GM18519 (cell line): ENCODE measurements at regions not wholly inside any gene's neighbourhood (a gene's known extent, or its start where the extent isn't known, plus 50 kb on each side); places are given as distances from the start of the nearest gene placed in this dataset.

Source experiments
- ATAC-seq: cut with Tn5 transposase; IDR thresholded peaks from one replicate; pipeline ENCODE4 v1.9.1; 2021; ENCODE audit warnings: mild to moderate bottlenecking, moderate library complexity; ENCODE audit not compliant: unreplicated experiment, low FRiP score

DNA sequence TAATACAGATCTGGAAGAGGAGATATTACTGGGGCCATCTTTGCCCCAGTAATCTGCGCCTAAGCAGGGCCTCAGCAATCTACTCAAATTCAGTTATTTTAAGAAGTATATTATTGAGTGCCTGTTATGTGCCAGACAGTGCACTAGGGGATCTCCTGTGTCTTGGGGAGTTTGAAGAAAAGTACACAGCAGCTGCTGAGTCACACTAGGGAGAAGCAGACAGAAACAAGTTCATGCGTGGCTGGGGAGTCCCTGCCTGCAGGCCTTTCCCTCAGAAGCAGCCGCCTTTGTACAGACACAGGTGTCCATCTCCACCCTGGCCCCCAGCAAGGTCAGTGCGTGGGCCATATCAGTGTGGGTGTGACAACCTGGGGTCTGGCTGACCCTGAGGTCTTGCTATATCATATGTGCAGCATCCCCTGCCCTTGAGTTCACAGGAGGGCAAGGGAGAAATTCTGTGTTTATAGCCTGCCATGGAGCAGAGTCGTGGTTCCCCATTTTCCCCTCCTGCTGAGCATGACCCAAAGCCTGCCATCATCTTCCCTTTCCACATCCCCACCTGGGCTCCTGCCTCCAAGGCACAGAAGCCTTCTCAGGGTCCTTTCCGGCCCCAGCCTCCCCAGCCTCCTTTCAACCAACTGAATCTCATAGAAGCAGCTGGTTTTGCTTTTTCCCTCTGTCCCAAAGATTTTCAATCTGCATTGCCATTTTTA, 229.9 kb upstream of the SDK2 start:
- ATAC-seq: no peak

DNA sequence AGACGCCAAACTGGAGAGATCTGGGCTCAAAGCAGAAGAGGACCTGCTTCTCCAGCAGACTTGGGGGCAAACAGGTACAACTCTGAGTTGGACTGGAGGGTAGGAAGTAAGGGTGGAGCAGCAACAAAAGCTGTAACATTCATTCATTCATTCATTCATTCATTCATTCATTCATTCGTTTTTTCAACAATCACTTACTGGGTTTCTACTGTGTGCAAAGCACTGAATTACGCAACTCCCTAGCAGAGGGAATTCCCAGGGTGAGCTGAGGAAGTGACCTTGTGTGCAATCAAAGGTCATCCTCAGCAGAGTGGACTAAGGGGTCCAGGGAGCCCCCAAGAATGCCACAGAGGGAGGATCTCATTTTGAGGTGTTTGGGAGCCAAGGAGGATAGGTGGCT, 231.1 kb upstream of the SDK2 start:
- ATAC-seq: no peak

DNA sequence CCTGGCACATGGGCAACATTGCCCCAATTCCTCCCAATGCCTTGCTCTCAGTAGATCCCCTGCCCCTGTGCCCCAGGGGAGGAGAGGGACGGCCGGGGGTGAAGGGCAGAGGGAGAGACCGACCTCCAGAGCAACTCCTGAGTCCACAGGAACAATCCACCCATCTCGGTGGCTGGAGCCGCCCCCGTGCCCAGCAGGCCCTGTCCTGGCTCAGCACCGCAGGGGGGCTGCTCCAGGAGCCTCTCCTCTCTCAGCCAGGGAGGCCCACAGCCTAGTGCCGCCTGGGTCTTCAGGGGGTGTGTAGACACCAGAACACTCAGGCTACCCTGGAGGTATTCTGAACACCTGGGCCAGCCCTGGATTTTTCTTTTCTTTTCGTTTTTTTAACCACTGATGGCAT, 233.7 kb upstream of the SDK2 start:
- ATAC-seq: no peak

DNA sequence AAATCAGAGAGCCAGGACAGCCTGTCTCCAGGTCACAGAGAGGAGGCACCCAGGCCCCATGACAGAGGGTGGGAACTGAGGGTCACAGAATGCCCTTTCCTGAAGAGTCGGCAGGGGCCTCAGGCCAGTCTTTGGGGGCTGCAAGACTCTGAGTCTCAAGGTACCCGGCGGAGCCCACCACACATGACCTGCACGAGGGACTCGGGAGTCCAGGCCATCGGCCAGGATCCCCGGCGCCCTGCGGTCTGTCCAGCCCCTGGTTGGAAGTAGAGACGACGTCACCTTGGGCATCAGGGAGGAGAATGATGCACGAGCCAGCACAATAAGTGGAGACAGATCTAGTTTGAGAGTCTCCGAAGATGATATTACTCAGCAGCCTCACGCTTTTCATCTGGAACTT, 234.7 kb upstream of the SDK2 start:
- ATAC-seq: no peak

DNA sequence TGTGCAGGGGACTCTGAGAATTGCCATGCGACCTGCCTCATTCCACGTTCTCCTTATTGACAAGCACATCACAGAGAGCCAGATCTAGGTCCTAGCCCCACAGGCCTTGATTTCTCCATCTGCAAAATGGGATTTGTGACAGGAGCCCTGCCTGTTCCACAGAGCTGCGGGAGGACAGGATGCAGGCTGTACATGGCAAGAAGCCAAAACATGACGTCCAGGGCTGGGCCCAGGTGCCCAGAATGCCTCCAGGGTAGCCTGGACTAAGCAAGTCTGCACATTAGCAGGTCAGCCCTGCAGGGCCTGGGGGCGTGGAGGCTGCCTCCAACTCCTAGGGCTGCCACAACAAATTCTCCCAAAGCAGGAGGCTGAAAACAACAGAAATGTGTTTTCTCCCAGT, 235.7 kb upstream of the SDK2 start:
- no peak for ATAC-seq

DNA sequence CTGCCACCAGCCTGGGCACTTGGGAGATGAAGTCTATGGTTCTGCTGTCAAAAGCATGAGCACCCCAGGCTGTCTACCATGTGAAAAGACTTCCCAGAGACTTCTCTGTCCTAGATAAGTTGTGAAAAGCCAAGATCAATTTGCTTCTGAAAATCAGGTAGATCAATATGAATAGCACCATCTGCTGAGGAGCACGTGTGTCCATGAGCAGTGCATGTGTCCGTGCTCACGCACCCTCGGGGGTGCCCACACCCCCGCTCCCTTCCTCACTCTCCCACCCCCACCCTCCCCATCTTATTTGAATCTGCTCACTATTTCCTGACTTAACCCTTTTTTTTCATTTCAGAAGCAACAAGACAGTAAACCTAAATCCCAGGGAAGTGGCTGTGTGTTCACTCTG, 238.3 kb upstream of the SDK2 start:
- ATAC-seq: no peak

DNA sequence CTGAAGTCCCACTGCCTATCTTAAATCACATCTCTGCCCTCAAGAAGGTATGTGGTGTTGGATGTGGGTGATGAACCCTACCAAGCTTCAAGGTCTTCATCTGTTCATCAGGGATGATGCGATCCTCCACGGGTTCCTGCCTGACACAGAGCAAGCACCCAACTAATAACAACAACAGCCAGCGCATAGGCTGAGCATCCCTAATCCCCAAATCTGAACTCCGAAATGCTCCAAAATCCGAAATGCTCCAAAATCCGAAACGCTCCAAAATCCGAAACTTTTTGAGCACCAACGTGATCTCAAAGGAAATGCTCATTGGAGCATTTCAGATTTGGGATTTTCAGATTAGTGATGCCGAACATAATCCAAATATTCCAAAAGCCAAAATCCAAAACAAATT, 238.9 kb upstream of the SDK2 start:
- ATAC-seq: no peak

DNA sequence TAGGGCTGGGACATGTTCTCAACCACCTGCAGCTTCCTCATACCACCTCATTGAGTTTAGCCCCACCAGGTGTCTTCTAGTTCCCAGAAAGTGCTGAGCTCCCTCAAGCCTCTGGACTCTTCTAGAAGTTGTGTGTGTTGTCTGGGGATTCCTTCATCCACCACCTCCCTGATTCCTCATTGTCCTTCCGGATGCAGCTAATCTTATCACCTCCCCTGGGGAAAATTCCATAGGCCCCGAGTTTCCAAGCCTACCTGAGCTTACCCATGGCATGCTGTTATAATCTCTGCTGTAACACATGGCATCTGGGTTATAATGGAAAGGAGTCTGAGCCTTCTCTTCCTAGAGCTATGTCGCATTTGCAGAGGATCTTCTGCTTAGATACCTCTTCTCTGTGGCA, 243.5 kb upstream of the SDK2 start:
- ATAC-seq: no peak

DNA sequence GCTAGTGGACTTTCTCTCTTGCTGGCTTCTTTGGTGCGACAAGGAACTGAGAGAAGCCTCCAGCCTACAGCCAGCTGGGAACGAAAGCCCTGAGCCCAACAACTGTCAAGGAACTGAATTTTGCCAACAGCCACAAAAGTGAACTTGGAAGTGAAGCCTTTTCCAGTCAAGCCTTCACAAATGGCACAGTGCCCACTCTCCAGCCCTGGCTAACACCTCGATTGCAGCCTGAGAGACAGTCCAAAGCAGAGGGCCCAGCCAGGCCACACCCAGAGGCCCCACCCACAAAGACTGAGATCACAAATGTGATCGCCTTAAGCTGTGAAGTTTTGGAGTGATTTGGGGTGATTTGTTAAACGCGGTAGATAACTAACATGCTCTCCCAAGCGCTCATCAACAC, 244.6 kb upstream of the SDK2 start:
- no peak for ATAC-seq

DNA sequence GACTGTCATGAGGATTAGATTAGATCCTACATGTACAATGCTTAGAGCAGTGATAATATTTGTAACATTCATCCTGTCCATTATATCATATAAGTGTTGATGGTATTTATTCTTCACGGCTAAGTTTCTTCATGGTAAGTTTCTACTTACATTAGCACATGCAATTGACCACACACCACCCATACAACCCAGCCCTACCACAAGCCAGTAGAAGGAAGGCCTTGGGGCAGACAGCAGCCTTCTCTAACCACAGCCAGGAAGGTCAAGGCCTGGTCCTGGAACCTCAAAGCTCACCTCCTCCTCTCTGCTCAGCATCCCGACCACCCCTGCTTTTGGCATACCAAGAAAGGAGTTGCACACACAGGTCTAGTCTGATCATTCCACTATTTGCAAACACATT, 245.2 kb upstream of the SDK2 start:
- ATAC-seq: no peak

DNA sequence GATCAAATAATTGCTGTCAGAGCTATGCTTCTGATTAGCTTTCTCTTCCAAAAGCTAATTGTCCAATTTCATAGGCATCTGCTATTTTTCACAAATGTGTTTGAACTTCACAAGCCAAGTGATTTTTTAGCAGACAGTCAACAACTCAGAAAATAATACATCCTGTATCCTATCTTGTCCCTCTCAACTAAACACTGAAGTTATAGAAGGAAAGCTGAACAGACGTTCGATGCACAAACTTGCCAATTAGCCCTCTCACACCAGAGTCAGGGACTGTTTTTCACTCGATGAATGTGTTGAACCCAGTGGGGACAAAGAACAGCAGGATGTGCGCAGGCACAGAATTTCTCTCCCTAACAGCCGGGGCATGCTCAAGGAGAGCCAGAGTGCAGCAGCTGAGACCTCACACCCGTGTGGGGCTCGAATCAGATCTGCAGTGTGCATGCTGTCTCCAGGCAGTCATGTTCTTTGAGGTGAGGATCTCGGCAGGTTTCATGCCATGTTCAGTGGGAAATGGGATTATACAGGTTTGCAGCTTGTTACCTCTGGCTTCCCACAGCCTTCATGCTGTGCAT, 246.7 kb upstream of the SDK2 start:
- ATAC-seq: no peak

DNA sequence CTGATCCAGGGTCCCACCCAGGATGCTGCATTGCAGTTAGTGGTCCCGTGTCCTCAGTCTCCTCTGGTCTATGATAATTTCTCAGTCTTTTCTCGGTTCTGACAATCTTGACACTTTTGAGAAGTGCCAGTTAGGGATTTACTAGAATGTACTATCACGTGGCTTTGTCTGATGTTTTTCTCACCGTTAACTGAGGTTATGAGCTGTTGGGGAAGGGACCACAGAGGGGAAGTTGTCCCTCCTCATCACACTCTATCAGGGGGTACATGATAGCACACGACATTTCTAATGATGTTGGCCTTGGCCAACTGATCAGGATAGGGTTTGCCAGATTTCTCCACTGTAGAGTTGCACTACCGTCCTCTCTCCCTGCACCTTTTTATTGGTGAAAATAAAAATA, 250.9 kb upstream of the SDK2 start:
- no peak for ATAC-seq

DNA sequence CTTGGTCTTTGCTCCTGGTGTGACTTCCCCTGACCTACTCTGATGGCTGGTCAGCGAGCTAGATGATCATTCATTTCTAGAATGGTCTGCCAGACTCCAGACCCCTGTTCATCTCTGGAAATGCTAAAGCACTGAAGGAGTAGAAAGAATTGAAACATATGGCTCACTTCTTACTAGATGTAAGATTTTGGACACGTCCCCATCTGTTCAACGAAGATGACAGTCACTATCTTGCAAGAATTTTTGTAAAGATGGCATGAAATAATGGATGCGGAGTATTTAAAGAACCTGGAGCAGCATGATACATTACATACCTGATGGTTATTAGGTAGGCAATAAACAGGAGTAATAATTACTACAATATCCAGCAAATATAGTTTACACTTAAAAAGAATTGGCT, 252.7 kb upstream of the SDK2 start:
- ATAC-seq: no peak

DNA sequence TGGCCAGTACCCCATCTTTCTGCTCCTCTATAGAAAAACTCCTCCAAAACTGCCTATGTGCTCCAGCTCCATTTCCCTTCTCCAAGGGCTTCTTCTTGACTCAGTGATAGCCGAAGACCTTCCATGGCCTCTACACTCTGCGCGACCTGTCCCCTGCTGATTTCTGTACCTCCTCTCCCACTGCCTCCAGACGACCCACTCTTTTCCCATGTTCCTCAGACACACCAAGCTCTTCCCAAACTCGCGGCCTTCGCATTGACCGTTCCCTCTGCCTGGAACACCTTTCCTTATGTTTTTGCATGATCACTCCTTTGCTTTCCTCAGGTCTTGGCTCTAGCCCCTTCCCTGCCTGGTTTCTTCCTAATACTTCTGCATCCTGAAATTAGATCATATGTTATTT, 255.6 kb upstream of the SDK2 start:
- ATAC-seq: no peak

DNA sequence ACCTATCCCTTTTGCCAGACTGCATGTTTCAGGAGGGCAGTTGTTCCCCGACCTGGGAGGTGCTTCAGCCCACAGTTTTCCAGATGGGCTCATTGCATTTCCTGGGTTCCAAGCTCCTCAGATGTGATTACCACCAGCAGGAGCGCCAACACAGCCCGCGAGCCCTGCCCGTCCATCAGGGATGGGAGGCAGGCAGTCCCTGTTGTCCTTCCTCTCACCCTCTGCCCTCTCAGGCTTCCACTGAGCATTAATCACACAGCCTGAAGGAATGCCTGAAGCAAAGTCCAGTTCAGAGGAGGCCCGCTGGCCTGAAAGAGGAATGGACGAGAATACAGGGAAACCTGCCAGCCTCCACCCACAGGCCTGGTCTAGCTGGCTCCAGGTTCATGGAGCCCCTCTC, 256.3 kb upstream of the SDK2 start:
- no peak for ATAC-seq

DNA sequence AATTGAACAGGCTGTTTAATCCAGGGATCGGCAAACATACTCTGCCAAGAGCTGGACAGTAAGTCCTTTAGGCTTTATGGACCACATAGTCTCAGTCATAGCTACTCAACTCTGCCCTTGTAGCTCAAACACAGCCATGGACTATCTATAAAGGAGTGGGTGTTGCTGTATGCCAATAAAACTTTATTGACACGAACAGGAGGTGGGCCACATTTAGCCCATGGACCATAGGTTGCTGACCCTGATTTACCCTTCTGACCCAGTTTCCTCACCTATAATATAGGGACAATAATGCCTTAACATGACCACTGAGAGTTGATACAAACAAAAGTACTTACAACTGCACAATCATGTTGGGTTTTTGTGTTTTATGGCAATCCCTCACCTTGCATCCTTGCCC, 257.0 kb upstream of the SDK2 start:
- ATAC-seq: no peak

DNA sequence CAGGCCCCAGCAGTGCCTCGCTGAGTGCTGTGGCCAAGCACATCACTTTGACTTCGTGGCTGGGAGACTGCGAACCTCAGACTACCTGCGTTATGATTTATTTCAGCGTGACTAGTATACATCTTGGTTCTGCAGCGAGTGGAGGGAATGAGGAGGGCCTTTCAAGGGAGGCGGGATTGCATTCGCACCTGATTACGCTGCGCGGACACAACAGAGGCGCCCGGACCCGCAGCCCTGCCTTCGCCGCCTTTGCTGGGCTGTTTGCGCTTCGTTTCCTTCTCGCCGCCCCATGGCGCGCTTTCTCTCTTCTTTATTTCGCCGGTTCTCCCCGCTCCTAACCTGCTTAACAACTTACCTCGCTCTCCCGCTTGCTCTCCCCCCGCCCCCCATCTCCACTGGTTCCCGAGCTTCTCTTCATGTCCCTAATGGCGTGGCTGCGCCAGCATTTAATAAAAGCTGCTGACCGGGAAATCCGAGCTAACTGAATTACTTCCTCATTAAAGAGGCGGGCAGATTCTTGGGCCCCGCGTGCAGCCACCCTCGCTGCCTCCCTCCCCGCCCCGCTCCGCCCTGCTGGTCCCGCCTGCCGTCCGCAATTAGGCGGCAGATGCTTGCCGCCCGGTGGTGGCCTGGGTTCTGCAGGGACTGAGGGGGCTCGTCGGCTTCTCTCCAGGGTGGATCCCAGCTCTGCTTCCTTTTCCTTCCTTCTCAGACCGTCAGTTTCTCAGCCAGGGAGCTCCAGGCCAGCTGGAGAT, 257.6 kb upstream of the SDK2 start:
- no peak for ATAC-seq

DNA sequence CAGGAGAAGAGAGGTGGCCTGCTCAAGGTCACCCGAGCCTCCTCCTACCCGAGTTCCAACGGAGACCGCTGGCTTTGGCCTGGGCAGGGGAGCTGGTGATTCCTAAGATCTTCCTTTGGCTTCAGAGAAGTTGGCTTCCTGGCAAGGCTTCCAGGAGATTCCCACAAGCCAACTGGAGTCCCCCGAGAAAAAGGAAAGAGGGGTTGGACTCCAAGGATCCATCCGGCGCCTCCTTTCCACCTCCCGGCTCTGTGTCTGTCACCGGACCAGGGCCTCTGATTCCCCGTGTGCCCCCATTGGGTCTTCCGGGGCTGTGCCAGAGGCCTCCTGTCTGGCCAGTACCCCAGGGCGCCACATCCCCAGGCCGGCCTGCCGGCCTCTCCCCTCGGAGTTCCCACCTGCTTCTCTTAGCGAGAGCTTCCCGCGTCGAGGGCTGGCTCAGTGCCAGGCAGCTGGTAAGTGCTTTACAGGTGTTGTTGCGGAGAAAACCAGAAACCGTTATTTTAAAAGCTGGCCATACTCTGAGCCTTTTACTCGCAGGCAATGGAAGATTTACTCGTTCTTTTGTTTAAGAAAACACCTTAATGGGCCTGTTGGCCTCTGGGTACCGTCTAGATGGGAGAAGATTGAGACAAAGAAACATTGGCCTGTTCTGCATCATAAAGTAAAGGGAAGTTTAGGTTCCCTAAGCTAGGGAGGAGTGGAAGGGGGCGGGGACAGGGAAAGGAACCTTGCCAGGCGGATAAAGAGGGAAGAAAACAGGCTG, 258.4 kb upstream of the SDK2 start:
- ATAC-seq: no peak

DNA sequence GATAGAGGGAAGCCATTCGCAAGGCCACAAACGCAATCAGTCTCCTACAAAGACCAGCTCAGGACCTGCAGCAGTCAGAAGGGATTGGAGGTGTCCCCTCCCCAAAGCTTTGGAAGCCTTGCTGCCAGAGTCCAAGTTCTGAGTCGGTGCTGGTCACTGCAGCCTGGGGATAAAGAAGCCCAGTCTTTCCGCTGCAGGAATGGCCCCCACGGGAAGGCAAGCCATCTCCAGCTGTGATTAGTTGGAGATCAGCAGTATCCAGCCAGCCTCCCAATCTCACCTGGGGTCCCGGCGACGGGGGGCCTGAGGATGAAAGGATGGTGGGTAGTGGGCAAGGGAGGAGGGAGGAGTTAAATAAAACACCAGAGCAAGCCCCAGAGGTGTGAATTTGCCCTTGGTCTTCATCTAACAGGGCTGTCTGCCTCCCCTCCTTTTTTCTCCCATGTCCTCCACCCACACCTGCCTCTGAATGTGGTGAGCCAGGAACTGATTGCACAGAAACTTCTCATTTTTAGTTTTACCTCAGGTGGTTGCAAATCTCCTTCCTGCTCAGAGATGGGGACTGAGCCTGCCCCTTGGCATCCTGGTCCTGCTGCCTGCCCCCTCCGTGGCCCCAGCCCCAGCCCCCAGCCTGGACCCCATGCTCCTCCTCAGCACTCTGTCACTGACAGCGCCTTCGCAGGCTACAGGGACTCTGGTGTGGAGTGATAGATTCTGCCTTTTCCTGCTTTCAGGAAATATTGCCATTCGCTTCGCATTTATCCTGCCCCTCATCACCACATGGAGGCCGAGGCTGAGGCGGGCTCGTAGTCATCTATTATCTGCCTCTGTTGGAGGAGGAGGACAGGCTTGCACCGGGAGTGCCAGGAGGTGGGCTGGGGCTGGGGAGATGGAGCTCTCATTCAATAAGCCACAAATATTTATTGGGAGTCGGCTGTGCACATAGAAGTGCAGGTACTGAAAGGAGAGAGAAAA, 262.9 kb upstream of the SDK2 start:
- ATAC-seq: no peak

DNA sequence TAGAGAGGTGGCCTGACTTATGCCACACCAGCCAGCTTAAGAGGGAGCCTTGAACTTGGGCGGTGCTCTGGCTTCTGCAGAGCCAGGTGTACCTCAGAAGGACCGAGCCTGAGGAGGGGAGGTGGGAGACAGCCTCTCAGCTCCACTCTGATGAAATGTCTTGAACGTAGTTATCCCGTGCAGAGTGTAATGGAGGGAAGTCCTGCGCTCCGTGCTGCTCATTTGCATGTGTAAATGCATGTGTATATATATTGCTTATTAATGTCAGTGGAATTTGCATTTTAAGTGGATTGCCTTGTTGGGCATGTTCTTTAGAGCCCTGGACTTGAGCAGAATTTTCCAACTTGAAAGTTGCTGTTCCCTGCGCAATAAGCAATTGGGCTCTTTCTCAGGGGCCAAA, 264.9 kb upstream of the SDK2 start:
- ATAC-seq: no peak
